ENCODE measurements at regions not wholly inside any gene's neighbourhood (a gene's known extent, or its start where the extent isn't known, plus 50 kb on each side); places are given as distances from the start of the nearest gene placed in this dataset.

DNA sequence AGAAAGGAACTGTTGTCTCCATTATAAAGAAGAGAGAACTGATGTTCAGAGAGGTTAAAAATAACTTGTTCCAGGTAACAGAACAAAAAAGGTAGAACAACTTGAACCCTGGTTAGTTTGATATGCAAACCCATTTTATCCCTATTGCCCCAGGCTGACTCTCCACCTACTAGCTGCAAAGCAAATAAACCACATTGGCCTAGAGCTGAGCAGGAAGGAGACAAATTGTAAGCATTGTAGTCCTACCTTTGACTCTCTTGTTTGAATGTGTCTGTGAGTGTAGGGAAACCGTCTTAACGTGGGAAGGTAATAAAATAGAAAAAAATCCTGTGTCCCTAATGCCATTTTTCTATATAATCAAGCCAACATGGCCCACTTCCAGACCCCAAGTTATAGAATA is 126.4 kb downstream of the CCER1 start:
- no peak for TF ChIP-seq CTCF (IDR thresholded peaks at IDR 0.05; ENCODE audit: unreplicated experiment in 3 of 3)
- no peaks in the 10 kb centered on the region for H3K36me3 Mint-ChIP-seq (ENCODE audit: low read depth)
- H3K27ac Mint-ChIP-seq = no peak overlapping the region
- no peaks in the 10 kb centered on the region for H3K9me3 Mint-ChIP-seq
- peaks cover 27% of the 10 kb centered on the region for H3K4me1 Mint-ChIP-seq
- no peaks in the 10 kb centered on the region for H3K27me3 Mint-ChIP-seq (ENCODE audit: low read depth)
- no peak overlapping the region for H3K4me3 Mint-ChIP-seq

DNA sequence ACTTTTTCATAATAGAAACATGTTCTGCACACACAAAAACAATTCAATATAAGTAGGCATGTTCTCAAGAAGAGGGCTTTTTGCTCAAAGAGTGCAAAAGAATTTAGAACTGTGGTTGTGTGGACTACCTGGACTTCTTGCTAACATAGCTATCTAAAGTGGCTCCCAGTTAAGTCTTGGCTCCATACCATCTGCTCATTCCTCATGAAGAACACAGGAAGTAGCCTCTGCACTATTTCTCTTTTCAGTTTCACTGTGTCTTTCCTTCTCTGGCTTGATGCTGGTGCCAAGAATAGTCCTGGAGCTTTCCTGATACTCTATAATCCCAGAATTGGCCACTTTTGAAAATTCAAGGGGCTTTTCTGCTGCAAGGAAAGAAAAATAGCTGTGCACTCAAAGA is 127.4 kb downstream of the CCER1 start:
- no peak overlapping the region for H3K27ac Mint-ChIP-seq
- TF ChIP-seq CTCF (IDR thresholded peaks at IDR 0.05; ENCODE audit: unreplicated experiment in 3 of 3) = no peak
- H3K4me3 Mint-ChIP-seq = no peak overlapping the region

DNA sequence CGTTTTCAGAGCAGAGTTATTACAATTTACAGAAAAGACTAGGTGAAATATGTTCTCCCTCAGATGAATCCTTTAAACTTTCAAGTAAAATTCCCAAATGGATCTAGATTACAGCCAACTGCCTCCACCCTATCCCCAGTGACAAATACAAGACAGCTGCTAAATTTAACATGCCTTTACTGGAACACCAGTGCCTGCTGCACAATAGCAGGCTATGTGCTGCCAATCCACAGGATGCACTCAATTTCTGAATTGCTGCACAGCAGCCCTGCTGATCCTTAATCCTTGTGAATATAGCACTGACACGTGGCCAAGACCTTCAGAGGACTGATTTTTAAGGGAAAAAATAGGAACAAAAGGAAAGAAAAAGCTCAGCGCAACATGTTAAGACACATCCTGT is 128.9 kb downstream of the CCER1 start:
- Mint-ChIP-seq H3K4me3 (no peak overlapping the region), H3K4me1 (peaks cover 19% of the 10 kb centered on the region), H3K27me3 (ENCODE audit: low read depth) (no peaks in the 10 kb centered on the region), H3K27ac (peak overlapping the region; percentile 22 to 74 (median 73)), H3K36me3 (ENCODE audit: low read depth) (no peaks in the 10 kb centered on the region), H3K9me3 (no peaks in the 10 kb centered on the region)
- no peak for TF ChIP-seq CTCF (IDR thresholded peaks at IDR 0.05; ENCODE audit: unreplicated experiment in 3 of 3)

More for the DNA sequence above, 127.4 kb downstream of the CCER1 start:
- H3K27me3 Mint-ChIP-seq (ENCODE audit: low read depth) = no peaks in the 10 kb centered on the region
- no peaks in the 10 kb centered on the region for H3K36me3 Mint-ChIP-seq (ENCODE audit: low read depth)
- H3K4me1 Mint-ChIP-seq = peaks cover 19% of the 10 kb centered on the region
- no peaks in the 10 kb centered on the region for H3K9me3 Mint-ChIP-seq

DNA sequence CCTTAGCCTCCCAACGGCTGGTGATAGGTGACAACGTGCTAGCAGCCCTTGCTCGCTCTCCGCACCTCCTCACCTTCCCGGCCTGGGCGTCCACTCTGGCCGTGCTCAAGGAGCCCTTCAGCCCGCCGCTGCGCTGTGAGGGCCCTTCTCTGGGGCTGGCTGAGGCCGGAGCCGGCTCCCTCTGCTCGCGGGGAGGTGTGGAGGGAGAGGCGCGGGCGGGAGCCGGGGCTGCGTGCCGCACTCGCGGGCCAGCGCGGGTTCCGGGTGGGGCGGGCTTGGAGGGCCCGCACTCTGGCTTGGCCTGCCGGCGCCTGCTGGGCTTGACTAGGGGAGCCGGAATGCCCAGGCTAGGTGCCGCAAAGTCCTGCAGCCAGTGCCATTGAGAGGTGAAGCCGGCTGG is 131.1 kb downstream of the CCER1 start:
- no peaks in the 10 kb centered on the region for H3K36me3 Mint-ChIP-seq (ENCODE audit: low read depth)
- H3K4me1 Mint-ChIP-seq = peaks cover 19% of the 10 kb centered on the region
- no peak overlapping the region for H3K27ac Mint-ChIP-seq
- H3K9me3 Mint-ChIP-seq = no peaks in the 10 kb centered on the region
- H3K27me3 Mint-ChIP-seq (ENCODE audit: low read depth) = no peaks in the 10 kb centered on the region
- no peak for TF ChIP-seq CTCF (IDR thresholded peaks at IDR 0.05; ENCODE audit: unreplicated experiment in 3 of 3)
- no peak overlapping the region for H3K4me3 Mint-ChIP-seq

DNA sequence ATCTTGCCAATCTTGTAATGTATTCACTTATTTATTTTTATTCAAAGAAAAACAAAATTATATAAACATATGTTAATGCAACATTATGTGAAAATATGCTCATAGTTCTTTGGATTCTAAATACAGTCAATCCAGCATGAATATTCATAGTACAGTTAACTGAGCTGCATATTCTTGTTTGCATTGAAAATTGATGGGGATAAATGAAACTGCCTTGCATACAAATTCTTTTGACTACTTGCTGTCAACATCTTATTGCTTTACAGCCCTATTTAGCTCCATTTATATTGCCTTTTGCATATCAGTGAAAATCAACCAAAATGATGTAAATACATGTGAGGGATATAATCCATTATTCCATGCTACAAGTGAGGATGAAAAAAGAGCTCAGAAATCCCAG is 135.3 kb downstream of the CCER1 start:
- Mint-ChIP-seq H3K36me3 (ENCODE audit: low read depth) (no peaks in the 10 kb centered on the region), H3K27ac (no peak overlapping the region), H3K4me3 (no peak overlapping the region), H3K9me3 (no peaks in the 10 kb centered on the region), H3K27me3 (ENCODE audit: low read depth) (no peaks in the 10 kb centered on the region), H3K4me1 (no peaks in the 10 kb centered on the region)
- TF ChIP-seq CTCF (IDR thresholded peaks at IDR 0.05; ENCODE audit: unreplicated experiment in 3 of 3) = no peak

- Mint-ChIP-seq H3K27ac (no peak overlapping the region), H3K27me3 (ENCODE audit: low read depth) (no peaks in the 10 kb centered on the region), H3K4me3 (no peak overlapping the region), H3K9me3 (no peaks in the 10 kb centered on the region), H3K36me3 (ENCODE audit: low read depth) (no peaks in the 10 kb centered on the region), H3K4me1 (no peaks in the 10 kb centered on the region)
- no peak for TF ChIP-seq CTCF (IDR thresholded peaks at IDR 0.05; ENCODE audit: unreplicated experiment in 3 of 3)
Measured at GRCh38 chr12:90816353-90817089, 138.5 kb downstream of the CCER1 start.

Measured in nephron (organoid).